ENCODE measurements at regions not wholly inside any gene's neighbourhood (a gene's known extent, or its start where the extent isn't known, plus 50 kb on each side); places are given as distances from the start of the nearest gene placed in this dataset.

GRCh38 chr7:136033413-136034031, 56.4 kb upstream of the MTPN start:
- peaks cover 0 to 6% (median 0%) of the 10 kb centered on the region in 7 donors for H3K4me1 Mint-ChIP-seq
- peaks cover 0 to 3% (median 0%) of the 10 kb centered on the region in 11 donors for H3K9me3 Mint-ChIP-seq
- H3K27ac Mint-ChIP-seq: no peak overlapping the region
- H3K27ac ChIP-seq (ENCODE audit: low read depth, low read length): no peak overlapping the region
- H3K4me3 ChIP-seq (ENCODE audit: low read length): no peak overlapping the region
- no peaks in the 10 kb centered on the region for H3K36me3 ChIP-seq (ENCODE audit: control insufficient read depth in 2 of 3, insufficient read depth in 3 of 3, low read length in 3 of 3)
- no peak overlapping the region for H3K4me3 Mint-ChIP-seq
- H3K4me1 ChIP-seq (ENCODE audit: control insufficient read depth in 2 of 2, insufficient read depth in 2 of 2, low read length in 2 of 2): no peaks in the 10 kb centered on the region
- CTCF ChIA-PET: no interaction called here
- intact Hi-C loops (cut with micrococcal nuclease): no loop called here
- DNase-seq: no peak
- peaks cover 0 to 4% (median 0%) of the 10 kb centered on the region in 5 donors for H3K27me3 Mint-ChIP-seq
- POLR2A ChIA-PET: no interaction called here
- no peaks in the 10 kb centered on the region for H3K9me3 ChIP-seq (ENCODE audit: control insufficient read depth in 2 of 3, low read length in 3 of 3)
- no peaks in the 10 kb centered on the region for H3K27me3 ChIP-seq (ENCODE audit: control insufficient read depth in 2 of 2, insufficient read depth in 2 of 2, low read length in 2 of 2)
- H3K36me3 Mint-ChIP-seq: peaks cover 0 to 3% (median 0%) of the 10 kb centered on the region in 5 donors
- no peak for ATAC-seq

GRCh38 chr7:136030867-136031318, 53.7 kb upstream of the MTPN start:
- H3K36me3 Mint-ChIP-seq: peaks cover 0 to 10% (median 5%) of the 10 kb centered on the region in 5 donors
- ATAC-seq (no peak), DNase-seq (no peak)
- peaks cover 0 to 4% (median 0%) of the 10 kb centered on the region in 5 donors for H3K27me3 Mint-ChIP-seq
- intact Hi-C loops (cut with micrococcal nuclease): no loop called here
- no peak overlapping the region for H3K27ac Mint-ChIP-seq
- no peak overlapping the region for H3K27ac ChIP-seq (ENCODE audit: low read depth, low read length)
- no peaks in the 10 kb centered on the region for H3K36me3 ChIP-seq (ENCODE audit: control insufficient read depth in 2 of 3, insufficient read depth in 3 of 3, low read length in 3 of 3)
- peaks cover 0 to 3% (median 0%) of the 10 kb centered on the region in 11 donors for H3K9me3 Mint-ChIP-seq
- no peaks in the 10 kb centered on the region for H3K27me3 ChIP-seq (ENCODE audit: control insufficient read depth in 2 of 2, insufficient read depth in 2 of 2, low read length in 2 of 2)
- no peak overlapping the region for H3K4me3 Mint-ChIP-seq
- H3K4me3 ChIP-seq (ENCODE audit: low read length): no peak overlapping the region
- H3K9me3 ChIP-seq (ENCODE audit: control insufficient read depth in 2 of 3, low read length in 3 of 3): no peaks in the 10 kb centered on the region
- no peaks in the 10 kb centered on the region for H3K4me1 ChIP-seq (ENCODE audit: control insufficient read depth in 2 of 2, insufficient read depth in 2 of 2, low read length in 2 of 2)
- ChIA-PET CTCF (no interaction called here), POLR2A (no interaction called here)
- peaks cover 0 to 6% (median 0%) of the 10 kb centered on the region in 7 donors for H3K4me1 Mint-ChIP-seq

GRCh38 chr7:136030330-136030729, 53.2 kb upstream of the MTPN start:
- Mint-ChIP-seq H3K9me3 (peaks cover 0 to 2% (median 0%) of the 10 kb centered on the region in 11 donors), H3K4me1 (peaks cover 0 to 6% (median 0%) of the 10 kb centered on the region in 7 donors), H3K4me3 (no peak overlapping the region), H3K36me3 (peaks cover 0 to 10% (median 5%) of the 10 kb centered on the region in 5 donors), H3K27me3 (peaks cover 0 to 4% (median 0%) of the 10 kb centered on the region in 5 donors), H3K27ac (no peak overlapping the region)
- POLR2A ChIA-PET: no interaction called here
- no peak for DNase-seq
- H3K4me3 ChIP-seq (ENCODE audit: low read length): no peak overlapping the region
- CTCF ChIA-PET: no interaction called here
- H3K36me3 ChIP-seq (ENCODE audit: control insufficient read depth in 2 of 3, insufficient read depth in 3 of 3, low read length in 3 of 3): no peaks in the 10 kb centered on the region
- H3K4me1 ChIP-seq (ENCODE audit: control insufficient read depth in 2 of 2, insufficient read depth in 2 of 2, low read length in 2 of 2): no peaks in the 10 kb centered on the region
- H3K27me3 ChIP-seq (ENCODE audit: control insufficient read depth in 2 of 2, insufficient read depth in 2 of 2, low read length in 2 of 2): no peaks in the 10 kb centered on the region
- intact Hi-C loops (cut with micrococcal nuclease): no loop called here
- H3K9me3 ChIP-seq (ENCODE audit: control insufficient read depth in 2 of 3, low read length in 3 of 3): no peaks in the 10 kb centered on the region
- no peak for ATAC-seq
- H3K27ac ChIP-seq (ENCODE audit: low read depth, low read length): no peak overlapping the region

GRCh38 chr7:136027160-136027559, 50.0 kb upstream of the MTPN start:
- Mint-ChIP-seq H3K36me3 (peaks cover 0 to 7% (median 5%) of the 10 kb centered on the region in 5 donors), H3K4me1 (peaks cover 0 to 7% (median 0%) of the 10 kb centered on the region in 7 donors), H3K27ac (no peak overlapping the region), H3K4me3 (no peak overlapping the region), H3K27me3 (peaks cover 0 to 4% (median 0%) of the 10 kb centered on the region in 5 donors), H3K9me3 (peaks cover 0 to 1% (median 0%) of the 10 kb centered on the region in 11 donors)
- no peak overlapping the region for H3K4me3 ChIP-seq (ENCODE audit: low read length)
- no peak overlapping the region for H3K27ac ChIP-seq (ENCODE audit: low read depth, low read length)
- intact Hi-C loops (cut with micrococcal nuclease): no loop called here
- H3K36me3 ChIP-seq (ENCODE audit: control insufficient read depth in 2 of 3, insufficient read depth in 3 of 3, low read length in 3 of 3): no peaks in the 10 kb centered on the region
- H3K4me1 ChIP-seq (ENCODE audit: control insufficient read depth in 2 of 2, insufficient read depth in 2 of 2, low read length in 2 of 2): no peaks in the 10 kb centered on the region
- no peaks in the 10 kb centered on the region for H3K27me3 ChIP-seq (ENCODE audit: control insufficient read depth in 2 of 2, insufficient read depth in 2 of 2, low read length in 2 of 2)
- ATAC-seq (no peak), DNase-seq (no peak)
- ChIA-PET POLR2A (no interaction called here), CTCF (no interaction called here)
- no peaks in the 10 kb centered on the region for H3K9me3 ChIP-seq (ENCODE audit: control insufficient read depth in 2 of 3, low read length in 3 of 3)
